ENCODE measurements at regions not wholly inside any gene's neighbourhood (a gene's known extent, or its start where the extent isn't known, plus 50 kb on each side); places are given as distances from the start of the nearest gene placed in this dataset.

DNA sequence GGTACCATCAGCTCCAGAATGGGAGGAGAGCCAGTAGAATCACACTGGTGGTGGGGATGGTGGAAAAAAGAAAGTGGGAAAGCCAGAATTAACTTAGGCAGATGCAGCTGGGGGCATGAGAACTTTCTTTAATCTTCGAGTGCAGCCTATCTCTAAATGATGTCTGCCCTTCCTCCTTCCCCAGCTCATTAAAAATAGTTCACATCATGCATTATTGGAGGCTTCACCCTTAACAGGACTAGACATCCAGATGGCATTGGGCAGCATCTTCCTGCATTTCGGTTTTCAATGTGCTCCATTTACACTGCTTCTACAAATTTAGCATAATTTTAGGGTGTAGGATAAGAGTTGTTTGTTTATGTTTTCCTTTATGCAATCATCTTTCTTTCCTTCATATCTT, 272.8 kb downstream of the COG6 start:
- TF ChIP-seq, protein P1, sequence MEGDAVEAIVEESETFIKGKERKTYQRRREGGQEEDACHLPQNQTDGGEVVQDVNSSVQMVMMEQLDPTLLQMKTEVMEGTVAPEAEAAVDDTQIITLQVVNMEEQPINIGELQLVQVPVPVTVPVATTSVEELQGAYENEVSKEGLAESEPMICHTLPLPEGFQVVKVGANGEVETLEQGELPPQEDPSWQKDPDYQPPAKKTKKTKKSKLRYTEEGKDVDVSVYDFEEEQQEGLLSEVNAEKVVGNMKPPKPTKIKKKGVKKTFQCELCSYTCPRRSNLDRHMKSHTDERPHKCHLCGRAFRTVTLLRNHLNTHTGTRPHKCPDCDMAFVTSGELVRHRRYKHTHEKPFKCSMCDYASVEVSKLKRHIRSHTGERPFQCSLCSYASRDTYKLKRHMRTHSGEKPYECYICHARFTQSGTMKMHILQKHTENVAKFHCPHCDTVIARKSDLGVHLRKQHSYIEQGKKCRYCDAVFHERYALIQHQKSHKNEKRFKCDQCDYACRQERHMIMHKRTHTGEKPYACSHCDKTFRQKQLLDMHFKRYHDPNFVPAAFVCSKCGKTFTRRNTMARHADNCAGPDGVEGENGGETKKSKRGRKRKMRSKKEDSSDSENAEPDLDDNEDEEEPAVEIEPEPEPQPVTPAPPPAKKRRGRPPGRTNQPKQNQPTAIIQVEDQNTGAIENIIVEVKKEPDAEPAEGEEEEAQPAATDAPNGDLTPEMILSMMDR (IDR thresholded peaks at IDR 0.05): no peak
- no peak for TF ChIP-seq POLR2A (IDR thresholded peaks at IDR 0.05)

Data from right lobe of liver (tissue), 4 donors.